Peyer's patch (tissue), 4 donors: ENCODE measurements at regions not wholly inside any gene's neighbourhood (a gene's known extent, or its start where the extent isn't known, plus 50 kb on each side); places are given as distances from the start of the nearest gene placed in this dataset.

Source experiments
- POLR2A ChIP-seq, 2 donors: fragments of 450-650 bp; IDR thresholded peaks; one replicate each; pipeline ENCODE4 v1.5.1; 2017; ENCODE audit warnings: antibody characterized with exemption in 2 of 2, mild to moderate bottlenecking in 2 of 2, moderate library complexity in 2 of 2
- TF ChIP-seq, protein P1 (sequence below), 6 experiments: fragments of 450-650 bp in 4 of 6; fragments of 200-600 bp in 2 of 6; sonication (generic) in 1 of 6; IDR thresholded peaks; one replicate each; pipeline ENCODE4 v1.5.1; 2017 to 2019; ENCODE audit warnings: antibody characterized with exemption in 6 of 6, mild to moderate bottlenecking in 3 of 6, moderate library complexity in 1 of 6

DNA sequence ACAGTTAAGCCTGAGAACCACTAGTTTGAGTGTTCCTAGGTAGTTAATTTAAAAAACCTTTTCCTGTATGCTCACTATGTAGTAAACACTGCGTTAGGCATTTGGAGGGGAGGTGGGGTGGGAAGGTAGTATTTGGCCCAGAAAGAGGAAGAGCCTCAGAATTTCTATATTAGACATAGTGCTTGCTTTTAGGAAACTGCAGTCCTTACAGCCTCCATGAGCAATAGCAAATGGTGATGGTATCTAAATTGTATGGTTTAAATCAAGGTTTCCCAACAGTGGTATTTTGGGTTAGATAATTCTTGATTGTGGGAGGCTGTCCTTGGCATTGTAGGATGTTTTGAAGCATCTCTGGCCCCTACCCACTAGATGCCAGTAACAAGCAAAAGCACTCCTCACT lies 61.5 kb upstream of the RIPOR2 start:
- TF ChIP-seq, protein P1, sequence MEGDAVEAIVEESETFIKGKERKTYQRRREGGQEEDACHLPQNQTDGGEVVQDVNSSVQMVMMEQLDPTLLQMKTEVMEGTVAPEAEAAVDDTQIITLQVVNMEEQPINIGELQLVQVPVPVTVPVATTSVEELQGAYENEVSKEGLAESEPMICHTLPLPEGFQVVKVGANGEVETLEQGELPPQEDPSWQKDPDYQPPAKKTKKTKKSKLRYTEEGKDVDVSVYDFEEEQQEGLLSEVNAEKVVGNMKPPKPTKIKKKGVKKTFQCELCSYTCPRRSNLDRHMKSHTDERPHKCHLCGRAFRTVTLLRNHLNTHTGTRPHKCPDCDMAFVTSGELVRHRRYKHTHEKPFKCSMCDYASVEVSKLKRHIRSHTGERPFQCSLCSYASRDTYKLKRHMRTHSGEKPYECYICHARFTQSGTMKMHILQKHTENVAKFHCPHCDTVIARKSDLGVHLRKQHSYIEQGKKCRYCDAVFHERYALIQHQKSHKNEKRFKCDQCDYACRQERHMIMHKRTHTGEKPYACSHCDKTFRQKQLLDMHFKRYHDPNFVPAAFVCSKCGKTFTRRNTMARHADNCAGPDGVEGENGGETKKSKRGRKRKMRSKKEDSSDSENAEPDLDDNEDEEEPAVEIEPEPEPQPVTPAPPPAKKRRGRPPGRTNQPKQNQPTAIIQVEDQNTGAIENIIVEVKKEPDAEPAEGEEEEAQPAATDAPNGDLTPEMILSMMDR (IDR thresholded peaks at IDR 0.05) = no peak
- no peak for TF ChIP-seq POLR2A (IDR thresholded peaks at IDR 0.05)
